Stomach (tissue), 8 donors: ENCODE measurements at regions not wholly inside any gene's neighbourhood (a gene's known extent, or its start where the extent isn't known, plus 50 kb on each side); places are given as distances from the start of the nearest gene placed in this dataset.

Source experiments
- DNase-seq, 2 donors: peaks; one replicate each; pipeline versions ENCODE4 v3.0.0 to v3.0.0-alpha.2; 2013 to 2019
- H3K27ac ChIP-seq, 5 donors: fragments of 200-600 bp in 4 of 5; sonication (generic) in 4 of 5; one replicate each; pipeline ENCODE4 v1.5.1; 2013 to 2019; ENCODE audit warnings: mild to moderate bottlenecking in 1 of 5, moderate library complexity in 1 of 5
- H3K27me3 ChIP-seq, 3 donors: fragments of 200-600 bp; sonication (generic); one replicate each; pipeline ENCODE4 v1.5.1; 2017 to 2019; ENCODE audit warnings: mixed run types in 1 of 3
- H3K36me3 ChIP-seq, 4 donors: fragments of 200-600 bp; sonication (generic); 1 replicate in 3 of 4; 2 replicates in 1 of 4; pipeline ENCODE4 v1.5.1; 2016 to 2019
- H3K4me1 ChIP-seq, 4 donors: fragments of 200-600 bp; sonication (generic); one replicate each; pipeline ENCODE4 v1.5.1; 2016 to 2019
- H3K4me3 ChIP-seq, 4 donors: fragments of 200-600 bp; sonication (generic) in 3 of 4; one replicate each; pipeline ENCODE4 v1.5.1; 2016 to 2019; ENCODE audit warnings: mild to moderate bottlenecking in 1 of 4
- H3K9me3 ChIP-seq, 4 donors: fragments of 200-600 bp; sonication (generic); one replicate each; pipeline ENCODE4 v1.5.1; 2016 to 2019
- EP300 ChIP-seq: sonication (generic); formaldehyde crosslinking; IDR thresholded peaks from one replicate; pipeline ENCODE4 v1.6.1; 2017; ENCODE audit warnings: antibody characterized with exemption
- POLR2A ChIP-seq, 4 donors: fragments of 450-650 bp; IDR thresholded peaks; one replicate each; pipeline ENCODE4 v1.6.1; 2016; ENCODE audit warnings: antibody characterized with exemption in 4 of 4, control low read depth in 2 of 4, mild to moderate bottlenecking in 1 of 4, moderate library complexity in 1 of 4
- POLR2AphosphoS5 ChIP-seq, 3 donors: sonication (generic); formaldehyde crosslinking; IDR thresholded peaks; one replicate each; pipeline ENCODE4 v1.6.1; 2016; ENCODE audit warnings: antibody characterized with exemption in 3 of 3
- WGBS, 5 donors: extraction: QIAGEN DNeasy Blood & Tissue Kit in 3 of 5; methylation state at CpG; one replicate each; pipeline versions ENCODE4 v1.1.5 to v1.1.7; 2013 to 2018; 5-methylcytosine and 5-hydroxymethylcytosine counted together
- intact Hi-C: fragments of 100-400 bp; cut with DNase I; formaldehyde crosslinking; loops from one replicate; pipeline ENCODE4 v1.15.1; 2023; ENCODE audit warnings: low total_unique reads
- TF ChIP-seq, protein P1 (sequence below), 7 experiments: fragments of 450-650 bp in 4 of 7; fragments of 200-600 bp in 3 of 7; sonication (generic) in 3 of 7; IDR thresholded peaks; one replicate each; pipeline ENCODE4 v1.5.1; 2016 to 2019; ENCODE audit warnings: antibody characterized with exemption in 7 of 7, control low read depth in 2 of 7, mild to moderate bottlenecking in 1 of 7
- donor health status: healthy with polysubstance abuse.
- donor health status: Bipolar disorder and iron deficiency.
- donor health status: healthy.

GRCh38 chr14:85881935-85882334, 352.0 kb downstream of the FLRT2 start:
- H3K4me3 ChIP-seq = no peak overlapping the region
- TF ChIP-seq POLR2AphosphoS5 (IDR thresholded peaks at IDR 0.05) = no peak
- no peak for TF ChIP-seq POLR2A (IDR thresholded peaks at IDR 0.05)
- TF ChIP-seq, protein P1, sequence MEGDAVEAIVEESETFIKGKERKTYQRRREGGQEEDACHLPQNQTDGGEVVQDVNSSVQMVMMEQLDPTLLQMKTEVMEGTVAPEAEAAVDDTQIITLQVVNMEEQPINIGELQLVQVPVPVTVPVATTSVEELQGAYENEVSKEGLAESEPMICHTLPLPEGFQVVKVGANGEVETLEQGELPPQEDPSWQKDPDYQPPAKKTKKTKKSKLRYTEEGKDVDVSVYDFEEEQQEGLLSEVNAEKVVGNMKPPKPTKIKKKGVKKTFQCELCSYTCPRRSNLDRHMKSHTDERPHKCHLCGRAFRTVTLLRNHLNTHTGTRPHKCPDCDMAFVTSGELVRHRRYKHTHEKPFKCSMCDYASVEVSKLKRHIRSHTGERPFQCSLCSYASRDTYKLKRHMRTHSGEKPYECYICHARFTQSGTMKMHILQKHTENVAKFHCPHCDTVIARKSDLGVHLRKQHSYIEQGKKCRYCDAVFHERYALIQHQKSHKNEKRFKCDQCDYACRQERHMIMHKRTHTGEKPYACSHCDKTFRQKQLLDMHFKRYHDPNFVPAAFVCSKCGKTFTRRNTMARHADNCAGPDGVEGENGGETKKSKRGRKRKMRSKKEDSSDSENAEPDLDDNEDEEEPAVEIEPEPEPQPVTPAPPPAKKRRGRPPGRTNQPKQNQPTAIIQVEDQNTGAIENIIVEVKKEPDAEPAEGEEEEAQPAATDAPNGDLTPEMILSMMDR (IDR thresholded peaks at IDR 0.05) = no peak
- no peaks in the 10 kb centered on the region for H3K36me3 ChIP-seq

GRCh38 chr14:85878874-85879273, 348.9 kb downstream of the FLRT2 start:
- no peak for DNase-seq
- no peak for TF ChIP-seq EP300
- TF ChIP-seq POLR2AphosphoS5 (IDR thresholded peaks at IDR 0.05) = no peak
- no peak for TF ChIP-seq POLR2A (IDR thresholded peaks at IDR 0.05)
- TF ChIP-seq, protein P1 (IDR thresholded peaks at IDR 0.05) = no peak
- H3K27me3 ChIP-seq = no peaks in the 10 kb centered on the region
- H3K4me3 ChIP-seq = no peak overlapping the region
- intact Hi-C loops = no loop called here
- WGBS, 5 donors = 77 to 90% (median 87%) methylated on average over 7 of the region's 7 CpGs
- no peaks in the 10 kb centered on the region for H3K4me1 ChIP-seq
- no peak overlapping the region for H3K27ac ChIP-seq
- H3K36me3 ChIP-seq = no peaks in the 10 kb centered on the region
- no peaks in the 10 kb centered on the region for H3K9me3 ChIP-seq

More at GRCh38 chr14:85881935-85882334, 352.0 kb downstream of the FLRT2 start:
- Histone ChIP-seq H3K27me3 (no peaks in the 10 kb centered on the region), H3K27ac (no peak overlapping the region), H3K4me1 (no peaks in the 10 kb centered on the region), H3K9me3 (no peaks in the 10 kb centered on the region)
- intact Hi-C loops = no loop called here
- WGBS, 5 donors = 82 to 97% (median 92%) methylated on average over 2 of the region's 2 CpGs
- no peak for DNase-seq

DNA sequence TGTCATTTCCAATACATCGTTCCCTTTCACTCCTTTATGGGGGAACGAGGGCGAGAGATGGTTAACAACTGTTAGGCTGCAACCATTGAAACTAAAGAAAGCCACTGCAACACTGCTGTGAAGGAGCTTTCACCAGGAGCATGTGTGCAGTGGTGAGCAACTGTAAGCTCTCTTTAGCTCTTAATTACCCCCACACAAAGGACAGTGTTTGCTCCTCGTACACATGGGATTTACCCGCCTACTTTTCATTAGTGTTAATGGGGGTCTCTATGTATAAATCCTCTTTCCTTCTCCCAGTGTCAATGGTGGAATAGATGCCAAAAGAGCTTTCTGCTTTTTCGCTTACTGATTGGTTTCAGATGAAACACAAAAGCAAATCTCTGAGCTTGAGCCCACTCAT, 343.1 kb downstream of the FLRT2 start:
- no peak for TF ChIP-seq EP300
- no peak for TF ChIP-seq POLR2A (IDR thresholded peaks at IDR 0.05)
- TF ChIP-seq, protein P1 (IDR thresholded peaks at IDR 0.05) = no peak
- no peak for TF ChIP-seq POLR2AphosphoS5 (IDR thresholded peaks at IDR 0.05)
- 79 to 86% (median 82%) methylated on average over 6 of the region's 6 CpGs for WGBS, 5 donors

GRCh38 chr14:85867450-85867849, 337.5 kb downstream of the FLRT2 start:
- H3K4me3 ChIP-seq = no peak overlapping the region

More for the DNA sequence above, 343.1 kb downstream of the FLRT2 start:
- Histone ChIP-seq H3K27ac (no peak overlapping the region), H3K27me3 (no peaks in the 10 kb centered on the region), H3K9me3 (no peaks in the 10 kb centered on the region), H3K36me3 (no peaks in the 10 kb centered on the region), H3K4me3 (no peak overlapping the region), H3K4me1 (no peaks in the 10 kb centered on the region)
- no peak for DNase-seq
- intact Hi-C loops = no loop called here

More at GRCh38 chr14:85867450-85867849, 337.5 kb downstream of the FLRT2 start:
- intact Hi-C loops = no loop called here
- TF ChIP-seq POLR2A (IDR thresholded peaks at IDR 0.05) (no peak), EP300 (no peak), POLR2AphosphoS5 (IDR thresholded peaks at IDR 0.05) (no peak)
- TF ChIP-seq, protein P1 (IDR thresholded peaks at IDR 0.05) = no peak
- Histone ChIP-seq H3K4me1 (no peaks in the 10 kb centered on the region), H3K27ac (no peak overlapping the region), H3K9me3 (no peaks in the 10 kb centered on the region), H3K36me3 (no peaks in the 10 kb centered on the region), H3K27me3 (no peaks in the 10 kb centered on the region)
- WGBS, 5 donors = 80 to 92% (median 86%) methylated on average over 4 of the region's 4 CpGs
- DNase-seq = no peak
